Esophagus squamous epithelium (tissue), 4 donors: ENCODE measurements at regions not wholly inside any gene's neighbourhood (a gene's known extent, or its start where the extent isn't known, plus 50 kb on each side); places are given as distances from the start of the nearest gene placed in this dataset.

Experiments
- CTCF ChIP-seq, 6 experiments: fragments of 450-650 bp in 4 of 6; fragments of 200-600 bp in 2 of 6; sonication (generic) in 2 of 6; IDR thresholded peaks; one replicate each; pipeline ENCODE4 v1.5.1; 2016 to 2019; ENCODE audit warnings: antibody characterized with exemption in 6 of 6, mild to moderate bottlenecking in 4 of 6, moderate library complexity in 4 of 6
- POLR2A ChIP-seq, 4 donors: fragments of 450-650 bp; IDR thresholded peaks; one replicate each; pipeline ENCODE4 v1.6.1; 2017; ENCODE audit warnings: antibody characterized with exemption in 4 of 4, mild to moderate bottlenecking in 4 of 4, moderate library complexity in 3 of 4

- TF ChIP-seq CTCF (IDR thresholded peaks at IDR 0.05) = no peak
- TF ChIP-seq POLR2A (IDR thresholded peaks at IDR 0.05) = no peak
Measured at GRCh38 chr4:126761947-126762662, 870.7 kb upstream of the INTU start.
